Pancreas (tissue), 10 donors: ENCODE measurements at regions not wholly inside any gene's neighbourhood (a gene's known extent, or its start where the extent isn't known, plus 50 kb on each side); places are given as distances from the start of the nearest gene placed in this dataset.

Experiments
- ATAC-seq, 4 donors: fragments of 200-7000 bp; cut with Tn5 transposase; one replicate each; pipeline versions ENCODE4 v1.8.0 to v1.9.1; 2020; ENCODE audit warnings: mild to moderate bottlenecking in 4 of 4, moderate library complexity in 4 of 4
- DNase-seq, 6 donors: peaks; one replicate each; pipeline ENCODE4 v3.0.0-alpha.2; 2020
- FAIRE-seq: peaks from 2 replicates; lab custom pipeline; 2012; peaks lifted over from hg19 to GRCh38; lab: Jason Lieb, UNC
- H3K27ac ChIP-seq, 4 donors: fragments of 200-600 bp; sonication (generic); 1 replicate in 3 of 4; 2 replicates in 1 of 4; pipeline versions ENCODE4 v1.5.0 to v1.8.0; 2020
- H3K27me3 ChIP-seq, 4 donors: fragments of 200-600 bp; one replicate each; pipeline ENCODE4 v1.8.0; 2021
- H3K36me3 ChIP-seq, 3 donors: fragments of 200-600 bp; sonication (generic) in 1 of 3; one replicate each; pipeline versions ENCODE4 v1.5.0 to v1.8.0; 2020 to 2021
- H3K4me1 ChIP-seq, 3 donors: fragments of 200-600 bp; one replicate each; pipeline ENCODE4 v1.8.0; 2021
- H3K4me3 ChIP-seq, 4 donors: fragments of 200-600 bp; sonication (generic) in 2 of 4; one replicate each; pipeline versions ENCODE4 v1.5.0 to v1.8.0; 2020 to 2021
- H3K9me3 ChIP-seq, 4 donors: fragments of 200-600 bp; one replicate each; pipeline ENCODE4 v1.8.0; 2021
- CTCF ChIP-seq, 4 donors: fragments of 200-600 bp; sonication (generic) in 3 of 4; IDR thresholded peaks; one replicate each; pipeline versions ENCODE4 v1.5.0 to v1.8.0; 2021; ENCODE audit warnings: antibody characterized with exemption in 4 of 4
- WGBS, 2 donors: extraction: QIAGEN DNeasy Blood & Tissue Kit; methylation state at CpG; one replicate each; pipeline ENCODE4 v1.1.7; 2013; 5-methylcytosine and 5-hydroxymethylcytosine counted together
- intact Hi-C, 3 donors: fragments of 100-400 bp; cut with DNase I; formaldehyde crosslinking; loops; one replicate each; pipeline versions ENCODE4 v1.11.1 to v1.14.2; 2022
- donor health status: healthy with polysubstance abuse.
- donor health status: DM: no; HTN: no; CAD: no; lungs with moderate emphysema.
- donor health status: DM: no; HTN: no; CAD: no.
- donor health status: control.
- donor health status: control.
- donor health status: Bipolar disorder and iron deficiency.
- donor health status: DM: yes; HTN: yes; CAD: no.
- donor health status: DM: no; HTN: no; CAD: no.
- donor health status: DM: no; HTN: no; CAD: no.
- donor health status: DM: yes; HTN: yes; CAD: no.

- intact Hi-C loops = no loop called here
- peaks cover 0 to 6% (median 0%) of the 10 kb centered on the region in 3 donors for H3K4me1 ChIP-seq
- ATAC-seq = no peak
- no peak for TF ChIP-seq CTCF (IDR thresholded peaks at IDR 0.05)
- 94 to 96% methylated on average over 4 of the region's 4 CpGs for WGBS, 2 donors
- DNase-seq = no peak
- no peak overlapping the region for H3K27ac ChIP-seq
- no peaks in the 10 kb centered on the region for H3K27me3 ChIP-seq
- no peaks in the 10 kb centered on the region for H3K36me3 ChIP-seq
- H3K4me3 ChIP-seq = no peak overlapping the region
- FAIRE-seq = no peak
- H3K9me3 ChIP-seq = no peaks in the 10 kb centered on the region
Measured at GRCh38 chr6:4186385-4186784, 51.0 kb upstream of the ECI2 start.

- intact Hi-C loops = no loop called here
- peaks cover 0 to 6% (median 0%) of the 10 kb centered on the region in 3 donors for H3K4me1 ChIP-seq
- TF ChIP-seq CTCF (IDR thresholded peaks at IDR 0.05) = no peak
- H3K9me3 ChIP-seq = no peaks in the 10 kb centered on the region
- no peak for ATAC-seq
- H3K27me3 ChIP-seq = no peaks in the 10 kb centered on the region
- 92 to 97% methylated on average over 2 of the region's 2 CpGs for WGBS, 2 donors
- no peak overlapping the region for H3K4me3 ChIP-seq
- no peaks in the 10 kb centered on the region for H3K36me3 ChIP-seq
- no peak for DNase-seq
- H3K27ac ChIP-seq = no peak overlapping the region
- no peak for FAIRE-seq
Measured at GRCh38 chr6:4185846-4186245, 50.5 kb upstream of the ECI2 start.

- no peak for TF ChIP-seq CTCF (IDR thresholded peaks at IDR 0.05)
- Histone ChIP-seq H3K4me1 (peaks cover 0 to 6% (median 0%) of the 10 kb centered on the region in 3 donors), H3K36me3 (no peaks in the 10 kb centered on the region), H3K27me3 (no peaks in the 10 kb centered on the region), H3K9me3 (no peaks in the 10 kb centered on the region), H3K27ac (no peak overlapping the region), H3K4me3 (no peak overlapping the region)
- intact Hi-C loops = no loop called here
- no peak for DNase-seq
- FAIRE-seq = no peak
- ATAC-seq = no peak
- 90 to 91% methylated on average over 5 of the region's 5 CpGs for WGBS, 2 donors
Measured at GRCh38 chr6:4185419-4185818, 50.0 kb upstream of the ECI2 start.
